HS-27A (cell line): ENCODE measurements at regions not wholly inside any gene's neighbourhood (a gene's known extent, or its start where the extent isn't known, plus 50 kb on each side); places are given as distances from the start of the nearest gene placed in this dataset.

Experiments
- DNase-seq: peaks from one replicate; pipeline ENCODE4 v3.0.0-alpha.2; 2012; ENCODE audit warnings: low read depth, missing footprints

GRCh38 chr2:15734674-15735483 lies 143.2 kb downstream of the DDX1 start:
- DNase-seq = no peak

GRCh38 chr2:15735484-15736326 lies 144.0 kb downstream of the DDX1 start:
- no peak for DNase-seq

DNA sequence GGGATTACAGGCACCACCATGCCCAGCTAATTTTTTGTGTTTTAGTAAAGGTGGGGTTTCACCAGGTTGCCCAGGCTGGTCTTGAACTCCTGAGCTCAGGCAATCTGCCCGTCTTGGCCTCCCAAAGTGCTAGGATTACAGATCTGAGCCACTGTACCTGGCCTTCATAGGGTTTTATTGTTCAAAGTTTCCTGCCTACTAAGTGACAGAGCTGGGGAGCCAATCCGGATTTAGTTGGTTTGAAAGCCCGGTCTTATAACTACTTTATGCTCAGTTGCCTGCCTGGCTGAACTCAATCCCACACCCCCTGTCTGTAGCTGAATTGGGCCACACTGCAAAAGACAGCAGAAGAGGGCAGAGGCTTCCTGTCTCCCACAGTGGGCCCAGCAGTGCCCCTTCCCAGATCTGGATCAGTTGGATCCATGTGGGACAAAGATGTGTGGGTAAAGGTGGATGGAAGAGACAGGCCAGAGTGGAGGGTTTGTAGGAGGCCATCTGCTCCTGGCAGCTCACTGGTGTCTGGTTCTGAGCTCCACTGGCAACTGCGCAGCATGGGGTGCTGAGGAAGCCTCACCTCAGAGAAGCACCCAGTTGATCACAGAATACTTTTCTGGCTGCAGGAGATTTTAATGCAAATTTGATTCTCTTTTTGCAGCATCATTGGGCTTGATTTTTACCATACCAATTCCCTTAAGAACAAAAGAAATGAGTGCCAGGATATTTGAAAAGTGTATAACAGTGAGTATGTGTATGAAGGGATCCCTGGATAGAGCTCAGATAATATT lies 144.9 kb downstream of the DDX1 start:
- DNase-seq = no peak

DNA sequence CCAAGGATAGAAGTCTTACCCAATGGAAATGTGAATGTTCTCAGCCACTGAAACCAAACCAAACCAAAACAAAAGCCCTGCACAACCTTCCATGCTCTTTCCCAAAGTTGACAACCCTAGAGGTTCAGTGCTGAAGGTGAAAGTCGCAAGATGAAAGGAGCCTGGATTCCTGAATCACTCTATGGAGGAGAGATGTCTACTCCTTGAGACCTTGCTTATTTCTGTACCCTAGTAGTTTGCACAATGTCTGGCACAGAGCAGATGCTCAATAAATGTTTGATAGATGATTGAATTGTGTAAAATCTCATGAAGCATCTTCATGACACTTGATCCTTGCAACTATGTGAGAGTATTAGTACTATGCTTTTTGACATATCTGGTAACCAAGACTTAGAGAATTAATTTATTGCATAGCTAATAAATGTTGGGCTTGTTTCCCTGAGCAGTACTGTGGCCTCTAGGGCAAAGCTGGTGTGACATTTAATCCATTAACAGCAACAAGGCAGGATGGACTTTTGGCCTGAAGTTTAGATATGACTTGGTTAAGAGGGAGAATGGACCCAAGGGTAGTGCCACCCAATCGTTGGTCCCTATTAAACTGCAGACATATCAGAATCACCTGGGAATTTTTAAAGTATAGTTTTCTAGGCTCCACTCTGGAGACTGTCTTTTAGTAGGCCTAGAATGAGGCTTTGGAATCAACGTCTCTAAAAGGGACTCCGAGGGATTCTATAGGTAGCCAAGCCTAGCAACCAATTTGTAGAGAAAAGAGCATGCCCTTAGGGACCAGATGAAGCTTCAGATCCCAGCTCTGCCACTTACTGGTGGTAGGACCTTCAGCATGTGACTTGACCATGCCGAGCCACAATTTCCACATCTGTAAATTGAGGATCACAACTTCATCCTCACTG lies 145.9 kb downstream of the DDX1 start:
- DNase-seq = no peak

GRCh38 chr2:15738225-15738546 lies 146.5 kb downstream of the DDX1 start:
- DNase-seq = no peak

DNA sequence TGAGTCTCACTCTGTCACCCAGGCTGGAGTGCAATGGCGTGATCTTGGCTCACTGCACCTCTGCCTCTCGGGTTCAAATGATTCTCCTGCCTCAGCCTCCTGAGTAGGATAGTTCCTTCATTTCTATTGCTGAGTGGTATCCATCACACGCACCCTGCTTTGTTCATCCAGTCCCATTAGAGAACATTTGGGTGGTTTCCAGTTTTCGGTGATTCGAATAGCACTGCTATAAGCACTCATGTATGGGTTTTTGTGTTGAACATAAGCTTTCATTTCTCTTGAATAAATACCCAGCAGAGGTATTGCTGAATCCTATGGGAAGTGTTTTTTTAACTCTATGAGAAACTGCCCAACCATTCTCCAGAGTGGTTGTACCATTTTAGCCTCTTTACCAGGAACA lies 147.3 kb downstream of the DDX1 start:
- no peak for DNase-seq

DNA sequence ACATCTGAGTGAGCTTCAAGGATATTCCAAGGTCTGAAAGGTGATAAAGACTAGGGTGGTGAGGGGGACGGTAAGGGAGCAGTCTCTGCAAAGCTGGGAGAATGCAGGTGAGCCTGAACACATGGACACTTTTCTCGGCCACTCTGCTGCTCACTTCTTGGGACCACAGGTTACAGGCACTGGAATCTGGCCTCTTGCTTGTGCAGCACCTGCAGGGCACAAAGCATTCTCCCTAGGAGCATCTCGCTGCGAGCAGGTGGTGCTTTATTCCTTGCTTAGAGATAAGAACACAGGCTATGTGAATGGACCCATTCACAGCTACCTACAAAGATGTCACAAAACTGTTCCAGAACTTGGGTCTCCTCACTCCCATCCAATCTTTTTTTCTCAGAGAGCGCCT lies 153.2 kb downstream of the DDX1 start:
- no peak for DNase-seq

- no peak for DNase-seq
Observed at GRCh38 chr2:15745350-15745749, 153.7 kb downstream of the DDX1 start.

DNA sequence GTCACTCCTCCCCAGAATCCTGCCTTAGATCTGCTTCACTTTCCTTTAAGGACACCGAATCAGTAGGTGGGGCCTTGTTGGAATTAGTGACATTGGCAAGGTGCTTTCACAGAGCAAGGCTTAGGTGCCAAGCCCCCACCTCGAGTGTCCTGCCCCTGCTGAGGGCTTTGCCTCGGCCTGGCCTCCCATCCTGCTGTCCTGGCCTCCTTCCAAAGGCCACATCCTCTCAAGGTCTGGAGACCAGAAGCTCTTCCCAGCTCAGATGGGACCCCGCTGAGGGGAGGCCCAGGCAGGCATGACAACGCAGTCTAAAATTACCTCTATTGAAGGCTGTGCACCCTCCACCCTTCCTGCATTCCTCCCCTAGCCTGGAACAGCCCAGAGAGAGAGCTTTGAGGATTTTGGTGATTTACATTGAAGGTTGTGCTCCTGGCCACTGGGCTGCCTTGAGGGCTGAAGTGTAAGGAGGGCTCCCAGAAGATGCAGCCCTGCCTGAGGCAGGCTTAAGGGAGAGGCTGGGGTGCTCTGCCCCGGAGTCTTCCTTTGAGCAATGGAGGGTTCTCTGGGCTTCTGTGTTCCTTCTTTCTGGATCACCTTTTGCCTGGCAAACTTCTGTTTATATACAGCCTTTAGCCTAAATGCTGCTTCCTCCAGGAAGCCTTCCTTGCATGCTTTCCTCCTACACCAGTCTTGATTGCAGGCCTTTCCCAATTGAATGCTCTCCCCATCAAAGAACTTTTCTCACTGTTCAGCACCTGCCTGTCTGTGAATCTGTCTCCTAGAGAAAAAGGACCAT lies 154.4 kb downstream of the DDX1 start:
- DNase-seq = no peak

- DNase-seq = no peak
Observed at GRCh38 chr2:15746703-15747550, 155.3 kb downstream of the DDX1 start.

DNA sequence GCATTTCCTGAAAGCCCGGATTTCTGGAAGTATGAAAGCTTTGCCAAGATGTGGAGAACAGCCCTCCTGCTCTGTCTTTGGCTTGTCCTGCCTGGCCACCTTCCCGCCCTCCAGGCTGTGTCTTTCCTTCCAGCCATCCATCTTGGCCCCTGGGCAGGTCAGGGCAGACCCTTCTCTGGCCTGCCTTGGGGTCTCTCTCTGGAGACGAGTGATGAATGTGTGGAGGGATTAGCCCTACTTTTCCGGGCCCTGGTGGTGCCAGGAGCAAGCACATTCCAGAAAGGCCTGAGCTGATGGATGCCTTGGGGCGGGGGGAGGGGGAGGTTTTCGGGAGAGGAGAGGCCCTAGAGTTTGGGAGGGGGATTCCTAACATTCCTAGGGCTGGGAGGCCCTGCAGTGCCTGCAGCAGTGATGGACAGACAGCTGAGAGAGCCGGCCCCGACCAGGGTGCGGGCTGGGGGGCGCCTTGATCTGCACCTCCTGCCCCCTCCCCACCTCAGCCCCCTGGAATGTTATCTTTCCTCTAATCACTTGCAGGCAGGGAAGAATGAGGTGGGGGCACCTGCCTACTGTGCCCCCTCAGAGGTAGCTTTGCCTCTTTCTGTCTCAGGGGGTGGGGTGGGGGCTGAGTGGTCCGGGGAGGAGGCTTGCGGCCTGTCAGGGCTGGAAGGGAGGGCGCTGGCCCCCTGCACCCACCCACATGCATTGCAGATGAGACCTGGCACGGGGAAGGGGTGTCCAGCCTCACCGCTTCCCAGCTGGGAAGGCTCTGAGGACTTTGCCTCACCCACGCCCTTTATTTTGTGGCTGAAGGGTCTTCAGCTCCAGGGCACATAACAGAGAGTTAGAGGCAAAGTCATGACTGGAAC lies 156.2 kb downstream of the DDX1 start:
- no peak for DNase-seq

DNA sequence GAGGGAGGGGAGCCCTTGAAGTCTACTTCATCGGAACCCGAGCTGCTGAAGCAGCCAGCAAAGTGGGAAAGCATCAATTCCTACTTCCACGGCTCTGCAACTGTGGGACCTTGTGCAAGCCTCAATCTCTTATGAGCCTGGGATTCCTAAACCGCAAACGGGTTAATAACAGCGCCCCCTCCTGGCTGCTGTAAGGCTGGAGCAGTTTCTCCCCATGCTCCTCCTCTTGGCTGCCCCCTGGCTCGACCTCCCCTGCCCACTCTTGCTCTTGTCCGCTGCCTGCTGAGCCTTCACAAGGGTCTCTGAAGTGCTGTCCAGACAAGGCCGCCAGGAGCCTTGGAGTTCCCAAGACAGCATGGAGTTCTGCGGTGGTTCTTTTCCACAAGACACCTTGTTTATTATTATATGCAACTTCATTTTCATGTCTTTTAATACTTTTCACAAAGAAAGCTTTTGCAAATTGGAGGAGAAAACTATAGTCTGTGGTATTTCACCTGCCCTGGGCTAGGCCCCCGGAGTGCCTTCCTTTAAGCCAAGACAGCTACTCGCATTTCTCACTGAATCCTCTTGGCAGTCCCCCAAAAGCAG lies 157.2 kb downstream of the DDX1 start:
- DNase-seq = no peak

GRCh38 chr2:15749460-15750432 lies 158.1 kb downstream of the DDX1 start:
- no peak for DNase-seq

DNA sequence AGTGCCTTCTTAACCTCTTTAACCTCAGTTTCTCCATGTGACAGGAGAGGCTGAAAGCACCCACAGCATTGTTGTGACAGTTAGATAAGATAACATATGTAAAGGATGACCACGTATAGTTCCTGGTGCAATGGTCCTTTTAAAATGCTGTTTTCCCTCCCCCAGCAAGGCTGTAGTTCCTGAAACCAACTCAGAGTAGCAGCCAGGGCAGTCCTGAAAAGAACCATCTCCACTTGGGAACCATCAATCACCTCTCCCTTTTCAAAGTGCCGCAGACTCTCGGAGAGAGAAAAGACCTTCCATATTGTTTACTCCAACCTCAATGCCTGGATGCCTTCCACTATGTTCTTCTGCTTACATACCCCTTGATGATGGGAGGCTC lies 158.8 kb downstream of the DDX1 start:
- DNase-seq = no peak

GRCh38 chr2:15750822-15751329 lies 159.2 kb downstream of the DDX1 start:
- no peak for DNase-seq

DNA sequence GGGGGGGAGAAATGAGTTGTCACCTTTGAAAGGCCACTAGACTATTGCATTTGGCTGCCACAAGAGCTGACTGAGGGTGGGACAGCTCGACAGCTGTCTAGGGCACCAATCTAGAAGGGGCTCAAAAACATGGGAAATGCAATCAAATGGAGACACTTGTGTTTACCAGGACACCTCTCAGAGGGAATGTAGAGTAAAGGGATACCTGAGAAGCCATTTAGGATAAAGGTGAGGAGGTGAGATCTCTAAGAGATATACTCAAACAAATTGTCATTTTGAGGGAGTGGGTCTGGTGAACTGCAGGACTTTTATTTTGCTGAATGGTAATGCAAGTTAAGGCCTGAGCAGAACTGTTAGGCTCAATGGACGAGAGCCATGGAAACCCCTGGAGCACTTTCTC lies 159.8 kb downstream of the DDX1 start:
- no peak for DNase-seq
